ENCODE measurements at regions not wholly inside any gene's neighbourhood (a gene's known extent, or its start where the extent isn't known, plus 50 kb on each side); places are given as distances from the start of the nearest gene placed in this dataset.

- Histone ChIP-seq H3K4me3 (no peak overlapping the region), H3K9me3 (no peaks in the 10 kb centered on the region), H3K4me1 (no peaks in the 10 kb centered on the region), H3K4me2 (no peak overlapping the region), H3K27ac (no peak overlapping the region)
- no peak for FAIRE-seq
- no peak for DNase-seq (ENCODE audit: low read depth in 1 of 2, low spot score in 1 of 2)
- TF ChIP-seq, protein P1, sequence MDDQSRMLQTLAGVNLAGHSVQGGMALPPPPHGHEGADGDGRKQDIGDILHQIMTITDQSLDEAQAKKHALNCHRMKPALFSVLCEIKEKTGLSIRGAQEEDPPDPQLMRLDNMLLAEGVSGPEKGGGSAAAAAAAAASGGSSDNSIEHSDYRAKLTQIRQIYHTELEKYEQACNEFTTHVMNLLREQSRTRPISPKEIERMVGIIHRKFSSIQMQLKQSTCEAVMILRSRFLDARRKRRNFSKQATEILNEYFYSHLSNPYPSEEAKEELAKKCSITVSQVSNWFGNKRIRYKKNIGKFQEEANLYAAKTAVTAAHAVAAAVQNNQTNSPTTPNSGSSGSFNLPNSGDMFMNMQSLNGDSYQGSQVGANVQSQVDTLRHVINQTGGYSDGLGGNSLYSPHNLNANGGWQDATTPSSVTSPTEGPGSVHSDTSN (IDR thresholded peaks at IDR 0.05), result no peak
- TF ChIP-seq EP300 (IDR thresholded peaks at IDR 0.05) (no peak), ZNF302 (CRISPR knock-in tag; IDR thresholded peaks at IDR 0.05) (no peak)
- CTCF ChIA-PET, result no interaction called here
- ATAC-seq, result no peak
- POLR2A ChIA-PET, result no interaction called here
- whole genome bisulfite sequencing (ENCODE audit: missing lambda C conversion rate), result 38% methylated on average over 2 of the region's 2 CpGs
Observed at GRCh38 chr14:84068288-84068687, 1461.7 kb upstream of the FLRT2 start.

DNA sequence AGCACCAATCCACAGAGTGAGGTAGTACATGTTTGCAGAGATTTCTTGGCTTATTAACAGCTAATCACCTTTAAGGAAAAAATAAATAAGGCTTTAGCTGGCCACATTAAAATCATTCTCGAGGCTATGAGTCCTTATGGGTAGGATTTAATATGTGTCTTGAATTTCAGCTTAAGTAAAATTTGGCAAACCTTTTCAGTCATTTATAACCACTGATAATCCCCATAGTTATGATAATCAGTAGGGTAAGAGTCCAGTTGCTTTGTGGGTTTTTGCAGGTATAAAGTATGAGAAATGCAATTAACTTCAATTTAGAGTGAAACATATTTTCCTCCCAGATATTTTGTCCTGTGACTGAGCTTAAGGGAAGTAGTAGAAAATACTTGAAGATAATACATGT, 1458.9 kb upstream of the FLRT2 start:
- TF ChIP-seq JUN (IDR thresholded peaks at IDR 0.05) (no peak), ZNF302 (CRISPR knock-in tag; IDR thresholded peaks at IDR 0.05) (no peak), JUNB (IDR thresholded peaks at IDR 0.05) (no peak), ZFP36 (IDR thresholded peaks at IDR 0.05; ENCODE audit: borderline replicate concordance, partially characterized antibody) (no peak), NPAS2 (CRISPR knock-in tag; IDR thresholded peaks at IDR 0.05; ENCODE audit: borderline replicate concordance) (no peak), EP300 (IDR thresholded peaks at IDR 0.05) (no peak), HOXB5 (CRISPR knock-in tag; IDR thresholded peaks at IDR 0.05) (no peak), ZSCAN20 (CRISPR knock-in tag; IDR thresholded peaks at IDR 0.05) (no peak), RAD21 (conservative IDR thresholded peaks at IDR 0.05 in 1 of 2, IDR thresholded peaks at IDR 0.05 in 1 of 2) (no peak), KDM5A (IDR thresholded peaks at IDR 0.05) (no peak), HDAC2 (IDR thresholded peaks at IDR 0.05) (no peak)
- TF ChIP-seq, protein P2, sequence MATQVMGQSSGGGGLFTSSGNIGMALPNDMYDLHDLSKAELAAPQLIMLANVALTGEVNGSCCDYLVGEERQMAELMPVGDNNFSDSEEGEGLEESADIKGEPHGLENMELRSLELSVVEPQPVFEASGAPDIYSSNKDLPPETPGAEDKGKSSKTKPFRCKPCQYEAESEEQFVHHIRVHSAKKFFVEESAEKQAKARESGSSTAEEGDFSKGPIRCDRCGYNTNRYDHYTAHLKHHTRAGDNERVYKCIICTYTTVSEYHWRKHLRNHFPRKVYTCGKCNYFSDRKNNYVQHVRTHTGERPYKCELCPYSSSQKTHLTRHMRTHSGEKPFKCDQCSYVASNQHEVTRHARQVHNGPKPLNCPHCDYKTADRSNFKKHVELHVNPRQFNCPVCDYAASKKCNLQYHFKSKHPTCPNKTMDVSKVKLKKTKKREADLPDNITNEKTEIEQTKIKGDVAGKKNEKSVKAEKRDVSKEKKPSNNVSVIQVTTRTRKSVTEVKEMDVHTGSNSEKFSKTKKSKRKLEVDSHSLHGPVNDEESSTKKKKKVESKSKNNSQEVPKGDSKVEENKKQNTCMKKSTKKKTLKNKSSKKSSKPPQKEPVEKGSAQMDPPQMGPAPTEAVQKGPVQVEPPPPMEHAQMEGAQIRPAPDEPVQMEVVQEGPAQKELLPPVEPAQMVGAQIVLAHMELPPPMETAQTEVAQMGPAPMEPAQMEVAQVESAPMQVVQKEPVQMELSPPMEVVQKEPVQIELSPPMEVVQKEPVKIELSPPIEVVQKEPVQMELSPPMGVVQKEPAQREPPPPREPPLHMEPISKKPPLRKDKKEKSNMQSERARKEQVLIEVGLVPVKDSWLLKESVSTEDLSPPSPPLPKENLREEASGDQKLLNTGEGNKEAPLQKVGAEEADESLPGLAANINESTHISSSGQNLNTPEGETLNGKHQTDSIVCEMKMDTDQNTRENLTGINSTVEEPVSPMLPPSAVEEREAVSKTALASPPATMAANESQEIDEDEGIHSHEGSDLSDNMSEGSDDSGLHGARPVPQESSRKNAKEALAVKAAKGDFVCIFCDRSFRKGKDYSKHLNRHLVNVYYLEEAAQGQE (IDR thresholded peaks at IDR 0.05), result no peak
- WGBS (ENCODE audit: missing lambda C conversion rate), result 4% methylated on average over 1 of the region's 1 CpG
- no peak for ATAC-seq
- no peak for FAIRE-seq
- no peak overlapping the region for H3K27ac ChIP-seq
- POLR2A ChIA-PET, result no interaction called here
- no peaks in the 10 kb centered on the region for H3K9me3 ChIP-seq
- no peak overlapping the region for H3K4me3 ChIP-seq
- H3K4me2 ChIP-seq, result no peak overlapping the region
- no peak for DNase-seq (ENCODE audit: low read depth in 1 of 2, low spot score in 1 of 2)
- H3K4me1 ChIP-seq, result no peaks in the 10 kb centered on the region
- CTCF ChIA-PET, result no interaction called here

- no peak for TF ChIP-seq FOXS1 (CRISPR knock-in tag; IDR thresholded peaks at IDR 0.05)
- ATAC-seq (no peak), DNase-seq (ENCODE audit: low read depth in 1 of 2, low spot score in 1 of 2) (no peak), FAIRE-seq (no peak)
- CTCF ChIA-PET, result no interaction called here
- Histone ChIP-seq H3K4me2 (no peak overlapping the region), H3K27ac (no peak overlapping the region), H3K4me3 (no peak overlapping the region), H3K9me3 (0 out of 3 replicates have a peak, but pooled peaks cover 3% of the 10 kb centered on the region), H3K4me1 (no peaks in the 10 kb centered on the region)
- 7% methylated on average over 2 of the region's 2 CpGs for WGBS (ENCODE audit: missing lambda C conversion rate)
- POLR2A ChIA-PET, result no interaction called here
Observed at GRCh38 chr14:84074626-84075025, 1455.3 kb upstream of the FLRT2 start.

DNA sequence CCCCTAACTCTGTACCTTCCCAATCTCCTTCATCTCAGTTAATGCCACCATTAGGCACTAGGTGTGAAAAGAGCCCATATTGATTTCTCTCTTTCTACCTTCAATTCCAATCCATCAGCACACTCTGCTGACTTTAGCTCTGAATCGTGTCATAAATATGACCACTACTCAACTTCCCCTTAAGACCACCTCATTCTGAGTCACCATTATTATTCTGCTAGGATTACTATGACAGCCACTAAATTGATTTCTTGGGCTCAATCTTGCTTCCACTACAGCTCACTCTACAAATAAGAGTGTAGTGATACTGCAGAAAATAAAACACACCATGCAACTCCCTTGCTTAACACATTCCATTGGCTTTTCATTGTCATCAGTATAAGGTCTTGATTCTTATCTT, 1449.0 kb upstream of the FLRT2 start:
- Histone ChIP-seq H3K27ac (no peak overlapping the region), H3K4me1 (no peaks in the 10 kb centered on the region), H3K4me3 (no peak overlapping the region), H3K9me3 (0 out of 3 replicates have a peak, but pooled peaks cover 3% of the 10 kb centered on the region), H3K4me2 (no peak overlapping the region)
- no peak for FAIRE-seq
- ChIA-PET CTCF (no interaction called here), POLR2A (no interaction called here)
- TF ChIP-seq RAD21 (conservative IDR thresholded peaks at IDR 0.05 in 1 of 2, IDR thresholded peaks at IDR 0.05 in 1 of 2) (no peak), ZSCAN20 (CRISPR knock-in tag; IDR thresholded peaks at IDR 0.05) (no peak), BHLHE40 (IDR thresholded peaks at IDR 0.05; ENCODE audit: low read depth, low read length) (no peak), MAFK (IDR thresholded peaks at IDR 0.05; ENCODE audit: partially characterized antibody) (no peak), EHF (CRISPR knock-in tag; IDR thresholded peaks at IDR 0.05) (no peak), ATOH8 (CRISPR knock-in tag; IDR thresholded peaks at IDR 0.05; ENCODE audit: low read depth) (no peak), TFCP2L1 (CRISPR knock-in tag; IDR thresholded peaks at IDR 0.05) (no peak), FOSB (CRISPR knock-in tag; IDR thresholded peaks at IDR 0.05) (no peak), POLR2AphosphoS2 (conservative IDR thresholded peaks at IDR 0.05; ENCODE audit: low read length) (no peak), CBX2 (IDR thresholded peaks at IDR 0.05; ENCODE audit: borderline replicate concordance, low read depth) (no peak), KDM5A (IDR thresholded peaks at IDR 0.05) (no peak), RFX5 (IDR thresholded peaks at IDR 0.05) (no peak), ZC3H11A (IDR thresholded peaks at IDR 0.05) (no peak), CEBPB (IDR thresholded peaks at IDR 0.05) (no peak), EP300 (IDR thresholded peaks at IDR 0.05) (no peak), HDAC2 (IDR thresholded peaks at IDR 0.05) (no peak), MAX (IDR thresholded peaks at IDR 0.05) (no peak)
- TF ChIP-seq, protein P1 (IDR thresholded peaks at IDR 0.05), result no peak
- WGBS (ENCODE audit: missing lambda C conversion rate), result 0% methylated on average over 1 of the region's 1 CpG
- no peak for DNase-seq (ENCODE audit: low read depth in 1 of 2, low spot score in 1 of 2)
- no peak for ATAC-seq
